HepG2 (cell line): ENCODE measurements at regions not wholly inside any gene's neighbourhood (a gene's known extent, or its start where the extent isn't known, plus 50 kb on each side); places are given as distances from the start of the nearest gene placed in this dataset.
"Not testable (repeated sequence)": the region's sequence is repeated elsewhere in the genome, so short reads cannot be mapped to it uniquely, and the experiment has no call there.

ENCODE experiments used
- ATAC-seq: fragments of 200-7000 bp; cut with Tn5 transposase; 3 replicates; pipeline ENCODE4 v1.9.1; 2020; ENCODE audit warnings: mild to moderate bottlenecking, moderate library complexity
- BruUV-seq: library from RNA; stranded (reverse); fragments of 400-500 nt; replicated peaks from 2 replicates; lab custom pipeline; 2021; lab: Mats Ljungman, UMichigan
- CTCF ChIA-PET: fragments of 300-600 bp; formaldehyde crosslinking; extraction: SDS; loops from one replicate; lab custom pipeline; 2021; ENCODE audit warnings: low total read pairs, inconsistent platforms, low intra/inter-chr PET ratio; lab: Yijun Ruan, JAX
- POLR2A ChIA-PET: fragments of 350-600 bp; sonication (Branson Sonifier 250); formaldehyde crosslinking; loops from one replicate; lab custom pipeline; 2020; ENCODE audit warnings: antibody characterized with exemption, inconsistent platforms; lab: Yijun Ruan, JAX
- DNase-seq: peaks from one replicate; pipeline ENCODE4 v3.0.0-alpha.2; 2015; ENCODE audit warnings: low spot score
- FAIRE-seq: peaks from 3 replicates; lab custom pipeline; 2011; peaks lifted over from hg19 to GRCh38; lab: Jason Lieb, UNC
- H2AFZ ChIP-seq: one replicate; pipeline ENCODE4 v1.6.1; 2011; ENCODE audit warnings: low read length, inconsistent platforms
- H3K27ac ChIP-seq: fragments of 300-600 bp; 3 replicates; pipeline ENCODE4 v1.8.0; 2011; ENCODE audit warnings: mixed run types, mild to moderate bottlenecking, mixed read lengths, low read length, inconsistent platforms; ENCODE audit not compliant: insufficient read depth; ENCODE audit errors: extremely low read length
- H3K27me3 ChIP-seq, 2 experiments: fragments of 200-600 bp in 1 of 2; 2 replicates in 1 of 2; 3 replicates in 1 of 2; pipeline versions ENCODE4 v1.6.0 to v1.8.0; 2011; ENCODE audit warnings: low read length in 2 of 2, mild to moderate bottlenecking in 2 of 2, moderate library complexity in 2 of 2, inconsistent platforms in 1 of 2; ENCODE audit not compliant: insufficient read depth in 2 of 2, control insufficient read depth in 1 of 2
- H3K36me3 ChIP-seq, 2 experiments: fragments of 200-600 bp in 1 of 2; replicated peaks in 1 of 2; 2 replicates in 1 of 2; 3 replicates in 1 of 2; pipeline versions ENCODE4 v1.5.1 to v1.8.0; 2011; ENCODE audit warnings: low read length in 2 of 2, inconsistent platforms in 1 of 2; ENCODE audit not compliant: insufficient read depth in 2 of 2, control insufficient read depth in 1 of 2
- H3K4me1 ChIP-seq: 2 replicates; pipeline ENCODE4 v1.5.1; 2012; ENCODE audit warnings: low read length, inconsistent platforms; ENCODE audit not compliant: insufficient read depth
- H3K4me2 ChIP-seq: 2 replicates; pipeline ENCODE4 v1.6.0; 2011; ENCODE audit warnings: low read depth, low read length, inconsistent platforms
- H3K4me3 ChIP-seq, 3 experiments: fragments of 200-600 bp in 1 of 3; sonication (generic), shearing (Covaris generic) in 1 of 3; replicated peaks in 1 of 3; 2 replicates each; pipeline ENCODE4 v1.5.1; 2011 to 2016; ENCODE audit warnings: low read length in 3 of 3, inconsistent platforms in 2 of 3, low read depth in 2 of 3, mild to moderate bottlenecking in 2 of 3, control low read depth in 1 of 3, mixed read lengths in 1 of 3; ENCODE audit not compliant: insufficient read depth in 1 of 3
- H3K79me2 ChIP-seq: one replicate; pipeline ENCODE4 v1.6.1; 2011; ENCODE audit warnings: low read length, inconsistent platforms; ENCODE audit not compliant: insufficient read depth
- H3K9ac ChIP-seq: 2 replicates; pipeline ENCODE4 v1.6.0; 2011; ENCODE audit warnings: mild to moderate bottlenecking, low read depth, low read length, inconsistent platforms; ENCODE audit not compliant: insufficient read depth
- H3K9me3 ChIP-seq: 2 replicates; pipeline ENCODE4 v1.5.1; 2012; ENCODE audit warnings: mild to moderate bottlenecking, low read length
- H4K20me1 ChIP-seq: 2 replicates; pipeline ENCODE4 v1.6.0; 2011; ENCODE audit warnings: inconsistent platforms, mild to moderate bottlenecking, low read length, moderate library complexity; ENCODE audit not compliant: insufficient read depth
- WGBS: methylation state at CpG from one replicate; pipeline ENCODE4 v1.1.6; 2017; ENCODE audit warnings: low lambda C conversion rate; 5-methylcytosine and 5-hydroxymethylcytosine counted together
- in situ Hi-C: cut with HindIII; loops from 2 replicates; pipeline ENCODE4 v1.10.0; 2017; ENCODE audit warnings: low pct_unique_long_range_greater_than_20kb; ENCODE audit not compliant: extremely low pct_ligation_motif_present
- intact Hi-C: fragments of 100-400 bp; cut with micrococcal nuclease; formaldehyde crosslinking; loops from one replicate; pipeline ENCODE4 v1.10.0; 2022; ENCODE audit not compliant: unreplicated experiment

- DNase-seq, H3K4me3 ChIP-seq, H3K9me3 ChIP-seq, H3K36me3 ChIP-seq, H2AFZ ChIP-seq, H3K27ac ChIP-seq, H3K4me2 ChIP-seq, H3K9ac ChIP-seq, CTCF ChIA-PET, BruUV-seq, intact Hi-C loops, H3K79me2 ChIP-seq, H3K4me1 ChIP-seq, H3K27me3 ChIP-seq, FAIRE-seq, POLR2A ChIA-PET, ATAC-seq, H4K20me1 ChIP-seq, in situ Hi-C loops: not testable (repeated sequence)
- WGBS: no CpG with 5 or more reads among the region's 5 CpGs
These were observed 137.9 kb upstream of the NBPF9 start for GRCh38 chr1:149241272-149241671.

GRCh38 chr1:149243572-149243971, 140.2 kb upstream of the NBPF9 start:
- H3K4me2 ChIP-seq, H3K9ac ChIP-seq, CTCF ChIA-PET, intact Hi-C loops, H4K20me1 ChIP-seq, H2AFZ ChIP-seq, in situ Hi-C loops, DNase-seq, H3K27me3 ChIP-seq, H3K27ac ChIP-seq, H3K9me3 ChIP-seq, ATAC-seq, BruUV-seq, FAIRE-seq, POLR2A ChIA-PET, H3K4me3 ChIP-seq, H3K4me1 ChIP-seq, H3K36me3 ChIP-seq, H3K79me2 ChIP-seq: not testable (repeated sequence)
- no CpG with 5 or more reads among the region's 4 CpGs for WGBS

- BruUV-seq, intact Hi-C loops, H3K9ac ChIP-seq, H3K4me3 ChIP-seq, CTCF ChIA-PET, H3K79me2 ChIP-seq, H3K9me3 ChIP-seq, H3K27ac ChIP-seq, H3K4me2 ChIP-seq, DNase-seq, POLR2A ChIA-PET, ATAC-seq, H4K20me1 ChIP-seq, H3K4me1 ChIP-seq, in situ Hi-C loops, H3K27me3 ChIP-seq, FAIRE-seq, H3K36me3 ChIP-seq, H2AFZ ChIP-seq: not testable (repeated sequence)
- 5% methylated on average over 2 of the region's 3 CpGs for WGBS
These were observed 141.3 kb upstream of the NBPF9 start for GRCh38 chr1:149244621-149245020.

- FAIRE-seq, BruUV-seq, H3K4me3 ChIP-seq, DNase-seq, in situ Hi-C loops, H3K36me3 ChIP-seq, H3K9me3 ChIP-seq, ATAC-seq, H2AFZ ChIP-seq, H3K4me2 ChIP-seq, H3K9ac ChIP-seq, H4K20me1 ChIP-seq, H3K27ac ChIP-seq, intact Hi-C loops, H3K79me2 ChIP-seq, CTCF ChIA-PET, H3K27me3 ChIP-seq, POLR2A ChIA-PET, H3K4me1 ChIP-seq: not testable (repeated sequence)
- WGBS: no CpG with 5 or more reads among the region's 5 CpGs
These were observed 142.9 kb upstream of the NBPF9 start for GRCh38 chr1:149246212-149246611.
